GM12801 (cell line): ENCODE measurements at regions not wholly inside any gene's neighbourhood (a gene's known extent, or its start where the extent isn't known, plus 50 kb on each side); places are given as distances from the start of the nearest gene placed in this dataset.

Experiments used
- TF ChIP-seq, protein P1 (sequence below): IDR thresholded peaks from one replicate; pipeline ENCODE4 v1.5.1; 2011; ENCODE audit warnings: control low read depth; ENCODE audit not compliant: insufficient read length; ENCODE audit errors: extremely low read depth

DNA sequence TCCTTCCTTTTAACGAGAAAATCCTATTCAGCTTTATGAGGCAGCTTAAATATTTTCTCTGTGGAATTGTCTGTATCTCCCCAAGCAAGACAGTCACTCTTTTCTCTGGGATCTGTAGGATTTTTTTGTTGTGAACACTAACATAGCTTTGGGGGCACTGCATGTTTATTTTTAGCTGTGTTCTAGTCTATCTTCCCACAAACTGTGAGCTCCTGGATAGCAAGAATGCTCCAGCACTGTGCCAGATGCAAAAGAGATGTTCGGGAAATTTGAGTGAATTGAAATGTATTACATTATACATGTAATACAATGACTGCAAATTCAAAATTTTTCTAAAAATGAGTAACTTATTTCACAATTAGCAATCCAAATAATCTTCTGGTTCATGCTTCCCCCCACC is 282.2 kb downstream of the PLPP3 start:
- TF ChIP-seq, protein P1, sequence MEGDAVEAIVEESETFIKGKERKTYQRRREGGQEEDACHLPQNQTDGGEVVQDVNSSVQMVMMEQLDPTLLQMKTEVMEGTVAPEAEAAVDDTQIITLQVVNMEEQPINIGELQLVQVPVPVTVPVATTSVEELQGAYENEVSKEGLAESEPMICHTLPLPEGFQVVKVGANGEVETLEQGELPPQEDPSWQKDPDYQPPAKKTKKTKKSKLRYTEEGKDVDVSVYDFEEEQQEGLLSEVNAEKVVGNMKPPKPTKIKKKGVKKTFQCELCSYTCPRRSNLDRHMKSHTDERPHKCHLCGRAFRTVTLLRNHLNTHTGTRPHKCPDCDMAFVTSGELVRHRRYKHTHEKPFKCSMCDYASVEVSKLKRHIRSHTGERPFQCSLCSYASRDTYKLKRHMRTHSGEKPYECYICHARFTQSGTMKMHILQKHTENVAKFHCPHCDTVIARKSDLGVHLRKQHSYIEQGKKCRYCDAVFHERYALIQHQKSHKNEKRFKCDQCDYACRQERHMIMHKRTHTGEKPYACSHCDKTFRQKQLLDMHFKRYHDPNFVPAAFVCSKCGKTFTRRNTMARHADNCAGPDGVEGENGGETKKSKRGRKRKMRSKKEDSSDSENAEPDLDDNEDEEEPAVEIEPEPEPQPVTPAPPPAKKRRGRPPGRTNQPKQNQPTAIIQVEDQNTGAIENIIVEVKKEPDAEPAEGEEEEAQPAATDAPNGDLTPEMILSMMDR, result no peak

DNA sequence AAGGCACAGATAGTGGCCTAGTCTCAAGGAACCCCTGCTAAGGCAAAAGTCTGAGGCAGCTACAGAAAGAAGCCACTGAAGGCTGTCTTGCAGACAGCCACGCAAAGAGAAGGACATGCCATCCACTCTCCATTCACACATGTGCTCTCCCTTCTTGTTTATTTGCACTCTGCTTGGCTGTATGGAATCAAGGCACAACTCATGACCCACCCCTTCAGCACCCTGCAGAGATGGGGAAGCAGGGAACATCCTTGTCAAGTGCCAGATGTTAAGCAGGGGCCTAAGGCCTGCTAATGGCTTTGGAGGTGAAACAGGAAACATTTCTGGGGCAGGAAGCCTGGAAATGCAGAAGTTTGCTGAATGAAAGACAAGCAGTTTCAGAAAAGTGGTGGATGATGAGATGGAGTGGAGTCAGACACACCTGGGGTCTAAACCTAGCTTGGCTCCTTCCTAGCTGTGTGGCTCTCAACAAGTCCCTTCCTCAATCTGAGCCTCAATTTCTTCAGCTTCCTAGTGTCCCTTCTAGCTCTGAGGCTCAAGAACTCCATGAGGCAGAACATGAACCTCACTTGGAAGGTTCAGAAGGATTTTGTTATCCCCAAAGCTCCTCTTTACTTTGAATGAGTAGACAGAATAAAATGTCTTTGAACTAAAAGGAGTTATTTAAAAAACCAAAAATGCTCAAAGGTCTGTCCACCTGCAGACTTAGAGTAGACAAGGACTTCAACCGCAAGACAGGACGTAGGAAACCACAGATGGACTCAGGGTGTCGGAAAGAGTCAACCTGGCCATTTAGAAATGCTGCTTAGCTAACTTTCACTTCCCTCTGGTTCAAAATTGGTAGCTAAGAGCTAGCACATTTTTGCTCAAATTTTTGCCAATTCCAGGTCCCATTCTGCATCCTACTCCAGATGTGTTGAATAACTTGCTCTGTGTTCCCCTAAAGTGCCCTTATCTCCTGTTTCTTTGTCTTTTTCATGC is 283.1 kb downstream of the PLPP3 start:
- TF ChIP-seq, protein P1, result no peak

DNA sequence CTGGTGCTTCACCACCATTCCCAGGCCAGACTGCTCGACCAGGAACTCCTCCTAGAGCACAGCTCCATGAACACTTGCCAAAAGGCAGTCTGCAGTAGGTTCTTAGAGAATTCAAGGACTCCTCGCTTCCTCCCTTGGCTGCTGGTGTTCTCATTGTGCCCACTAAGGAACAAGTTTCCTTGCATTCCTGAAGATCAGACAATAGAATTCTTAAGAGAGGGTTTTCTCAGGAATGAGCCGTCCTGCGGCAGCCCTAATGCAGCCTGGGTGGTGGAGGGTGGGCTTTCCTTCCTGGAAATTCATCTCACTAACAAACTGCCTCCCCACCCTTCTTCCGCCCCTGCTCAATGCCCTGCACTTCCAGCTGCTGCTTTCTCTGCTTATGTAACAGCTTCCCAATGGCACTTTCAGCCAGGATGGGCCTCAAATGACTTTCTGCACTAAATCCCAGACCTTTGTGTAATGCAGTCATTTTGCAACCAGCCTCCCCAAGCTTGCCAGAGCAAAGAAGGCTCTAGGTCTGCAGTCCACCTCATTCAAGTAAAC is 287.9 kb downstream of the PLPP3 start:
- TF ChIP-seq, protein P1, result no peak

DNA sequence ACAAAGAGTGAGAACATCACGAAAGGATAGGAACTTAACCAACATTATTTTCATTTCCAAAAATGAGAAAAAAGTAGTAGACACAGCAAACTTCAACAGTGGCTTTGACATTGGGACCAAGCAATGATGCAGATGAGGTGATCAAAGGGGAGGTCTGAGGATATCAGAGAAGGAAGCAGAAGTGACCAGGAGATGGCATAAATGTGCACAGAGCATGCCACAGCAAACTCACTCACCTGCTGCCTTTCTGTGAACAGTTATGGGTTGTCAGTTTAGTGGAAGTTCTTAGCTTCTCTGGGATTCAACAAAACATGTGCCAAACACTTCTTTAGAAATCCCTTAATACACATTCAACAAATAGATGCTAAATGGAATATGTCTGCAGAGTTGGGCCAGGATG is 290.1 kb downstream of the PLPP3 start:
- TF ChIP-seq, protein P1, result no peak

DNA sequence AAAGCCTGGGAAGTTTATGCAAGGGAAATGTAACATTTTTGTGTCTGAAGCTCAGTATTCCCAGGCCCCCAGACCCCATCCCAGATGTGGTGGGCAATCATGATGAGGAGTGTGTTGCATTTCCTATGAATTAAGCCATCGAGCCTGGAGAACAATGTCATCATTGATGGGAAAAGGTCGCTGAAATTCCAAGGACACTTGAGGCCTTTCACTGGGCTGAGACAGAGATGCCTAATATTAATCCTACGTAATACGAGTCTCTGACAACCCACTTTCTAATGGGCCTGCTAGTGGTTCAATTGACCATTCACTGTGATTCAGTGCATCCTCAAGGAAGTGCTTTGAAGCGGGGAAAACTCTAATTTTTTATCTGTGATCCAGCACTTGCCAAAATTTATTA is 291.6 kb downstream of the PLPP3 start:
- TF ChIP-seq, protein P1, result no peak

DNA sequence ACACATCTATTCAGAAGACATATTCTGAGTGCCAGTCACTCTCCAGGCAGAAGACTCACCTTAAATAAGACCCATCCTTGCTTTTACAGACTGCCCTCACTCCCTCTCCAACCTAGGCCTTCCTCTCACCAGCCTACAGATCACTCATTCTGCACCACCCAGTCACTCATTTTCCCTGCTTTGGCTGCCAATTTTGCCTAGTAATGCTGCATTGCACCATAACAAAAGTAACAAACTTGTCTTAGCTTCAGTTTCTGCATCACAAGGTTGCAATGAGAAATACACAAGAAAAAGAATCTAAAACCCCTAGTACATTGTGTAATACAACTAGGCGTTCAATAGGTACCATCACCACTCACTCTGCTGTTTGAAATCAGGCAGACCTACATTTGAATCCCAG is 292.4 kb downstream of the PLPP3 start:
- TF ChIP-seq, protein P1, result no peak

DNA sequence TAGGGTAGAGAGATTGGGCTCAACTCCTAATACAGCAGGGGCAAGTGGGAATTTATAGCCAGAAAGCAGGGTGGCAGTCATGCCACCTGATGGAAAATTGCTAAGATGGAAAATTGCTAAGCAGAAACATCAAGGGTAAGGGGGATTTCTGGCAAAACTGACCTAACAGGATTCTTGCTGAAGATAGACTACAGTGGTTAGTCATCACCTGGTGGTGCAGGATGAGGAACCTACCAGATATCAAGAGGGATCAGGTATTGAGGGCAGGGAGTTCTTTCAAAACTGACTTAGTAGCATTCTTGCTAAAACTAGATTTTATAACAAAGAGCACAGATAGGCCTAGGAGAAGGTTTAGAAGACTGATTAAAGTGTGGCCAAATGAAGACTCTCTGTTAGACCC is 292.9 kb downstream of the PLPP3 start:
- TF ChIP-seq, protein P1, result no peak
